Tibial nerve (tissue), 4 donors: ENCODE measurements at regions not wholly inside any gene's neighbourhood (a gene's known extent, or its start where the extent isn't known, plus 50 kb on each side); places are given as distances from the start of the nearest gene placed in this dataset.

ENCODE experiments used
- DNase-seq, 2 donors: peaks; one replicate each; pipeline ENCODE4 v3.0.0-alpha.2; 2019; ENCODE audit warnings: low spot score in 2 of 2
- H3K27ac ChIP-seq, 4 donors: fragments of 200-600 bp; sonication (generic) in 3 of 4; one replicate each; pipeline ENCODE4 v1.5.1; 2017 to 2019; ENCODE audit warnings: mild to moderate bottlenecking in 1 of 4
- H3K27me3 ChIP-seq, 2 donors: fragments of 200-600 bp; sonication (generic) in 1 of 2; one replicate each; pipeline versions ENCODE4 v1.5.1 to v1.6.0; 2017 to 2019
- H3K36me3 ChIP-seq, 3 donors: fragments of 200-600 bp; sonication (generic); one replicate each; pipeline ENCODE4 v1.5.1; 2018 to 2019
- H3K4me1 ChIP-seq, 4 donors: fragments of 200-600 bp; sonication (generic) in 3 of 4; one replicate each; pipeline ENCODE4 v1.5.1; 2017 to 2019
- H3K4me3 ChIP-seq, 4 donors: fragments of 200-600 bp; sonication (generic) in 3 of 4; one replicate each; pipeline ENCODE4 v1.5.1; 2017 to 2019; ENCODE audit warnings: mild to moderate bottlenecking in 1 of 4, moderate library complexity in 1 of 4
- H3K9me3 ChIP-seq, 4 donors: fragments of 200-600 bp; sonication (generic) in 3 of 4; one replicate each; pipeline ENCODE4 v1.5.1; 2017 to 2019
- EP300 ChIP-seq, 2 donors: sonication (generic); formaldehyde crosslinking; IDR thresholded peaks; one replicate each; pipeline ENCODE4 v1.6.1; 2017; ENCODE audit warnings: antibody characterized with exemption in 2 of 2, mild to moderate bottlenecking in 1 of 2
- POLR2A ChIP-seq, 2 donors: fragments of 450-650 bp; IDR thresholded peaks; one replicate each; pipeline ENCODE4 v1.6.1; 2017; ENCODE audit warnings: antibody characterized with exemption in 2 of 2, mild to moderate bottlenecking in 2 of 2, moderate library complexity in 2 of 2
- WGBS, 2 donors: methylation state at CpG; one replicate each; pipeline ENCODE4 v1.1.5; 2018; 5-methylcytosine and 5-hydroxymethylcytosine counted together
- TF ChIP-seq, protein P1 (sequence below), 5 experiments: fragments of 200-600 bp in 3 of 5; fragments of 450-650 bp in 2 of 5; sonication (generic) in 3 of 5; IDR thresholded peaks; one replicate each; pipeline ENCODE4 v1.5.1; 2016 to 2019; ENCODE audit warnings: antibody characterized with exemption in 5 of 5, mild to moderate bottlenecking in 3 of 5, moderate library complexity in 2 of 5

DNA sequence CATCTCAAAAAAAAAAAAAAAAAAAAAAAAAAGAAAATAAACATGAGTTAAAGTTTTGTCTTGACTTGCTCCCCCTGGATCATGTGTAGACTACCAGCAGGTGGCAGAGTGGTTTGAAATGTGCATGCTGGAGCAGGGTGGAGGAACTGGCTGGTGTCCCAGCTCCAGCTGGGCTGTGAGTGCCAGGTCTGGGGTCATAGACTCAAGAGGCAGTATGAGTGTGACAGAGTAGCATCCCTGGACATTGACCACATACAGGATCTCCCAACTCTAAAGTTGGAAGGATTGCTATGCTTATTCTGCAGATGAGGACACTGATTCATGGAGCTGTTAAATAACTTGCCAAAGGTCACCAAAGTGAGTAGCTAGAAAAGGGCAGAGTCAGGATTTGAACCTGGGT is 198.0 kb upstream of the MPHOSPH6 start:
- Histone ChIP-seq H3K9me3 (no peaks in the 10 kb centered on the region), H3K36me3 (no peaks in the 10 kb centered on the region), H3K27me3 (no peaks in the 10 kb centered on the region), H3K4me1 (no peaks in the 10 kb centered on the region), H3K4me3 (no peak overlapping the region), H3K27ac (no peak overlapping the region)
- no peak for DNase-seq
- TF ChIP-seq EP300 (IDR thresholded peaks at IDR 0.05) (no peak), POLR2A (IDR thresholded peaks at IDR 0.05) (no peak)
- TF ChIP-seq, protein P1, sequence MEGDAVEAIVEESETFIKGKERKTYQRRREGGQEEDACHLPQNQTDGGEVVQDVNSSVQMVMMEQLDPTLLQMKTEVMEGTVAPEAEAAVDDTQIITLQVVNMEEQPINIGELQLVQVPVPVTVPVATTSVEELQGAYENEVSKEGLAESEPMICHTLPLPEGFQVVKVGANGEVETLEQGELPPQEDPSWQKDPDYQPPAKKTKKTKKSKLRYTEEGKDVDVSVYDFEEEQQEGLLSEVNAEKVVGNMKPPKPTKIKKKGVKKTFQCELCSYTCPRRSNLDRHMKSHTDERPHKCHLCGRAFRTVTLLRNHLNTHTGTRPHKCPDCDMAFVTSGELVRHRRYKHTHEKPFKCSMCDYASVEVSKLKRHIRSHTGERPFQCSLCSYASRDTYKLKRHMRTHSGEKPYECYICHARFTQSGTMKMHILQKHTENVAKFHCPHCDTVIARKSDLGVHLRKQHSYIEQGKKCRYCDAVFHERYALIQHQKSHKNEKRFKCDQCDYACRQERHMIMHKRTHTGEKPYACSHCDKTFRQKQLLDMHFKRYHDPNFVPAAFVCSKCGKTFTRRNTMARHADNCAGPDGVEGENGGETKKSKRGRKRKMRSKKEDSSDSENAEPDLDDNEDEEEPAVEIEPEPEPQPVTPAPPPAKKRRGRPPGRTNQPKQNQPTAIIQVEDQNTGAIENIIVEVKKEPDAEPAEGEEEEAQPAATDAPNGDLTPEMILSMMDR (IDR thresholded peaks at IDR 0.05), result no peak

DNA sequence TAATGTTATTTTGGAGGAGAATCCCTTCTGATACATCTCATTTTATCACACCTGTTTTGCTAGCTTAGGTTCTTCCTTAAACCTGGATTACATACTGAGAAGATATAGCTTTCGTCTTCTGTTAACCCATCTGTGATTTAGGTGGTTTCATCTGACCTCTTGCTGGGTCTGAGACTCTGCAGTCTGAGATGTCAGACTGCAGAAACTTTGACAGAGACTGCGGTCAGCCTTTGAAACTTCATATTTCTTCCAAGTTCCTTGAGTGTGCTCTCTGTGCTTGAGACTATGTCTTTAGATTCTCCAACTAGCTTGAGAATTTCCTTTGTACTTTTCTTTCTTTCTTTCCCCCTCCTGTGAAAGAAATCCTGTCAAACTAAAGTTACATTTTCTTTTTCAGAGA is 196.4 kb upstream of the MPHOSPH6 start:
- no peak for DNase-seq
- Histone ChIP-seq H3K9me3 (no peaks in the 10 kb centered on the region), H3K36me3 (no peaks in the 10 kb centered on the region), H3K4me3 (no peak overlapping the region), H3K27ac (no peak overlapping the region), H3K27me3 (no peaks in the 10 kb centered on the region), H3K4me1 (no peaks in the 10 kb centered on the region)
- TF ChIP-seq POLR2A (IDR thresholded peaks at IDR 0.05) (no peak), EP300 (IDR thresholded peaks at IDR 0.05) (no peak)
- TF ChIP-seq, protein P1 (IDR thresholded peaks at IDR 0.05), result no peak
- 85 to 98% methylated on average over 2 of the region's 2 CpGs for WGBS, 2 donors

DNA sequence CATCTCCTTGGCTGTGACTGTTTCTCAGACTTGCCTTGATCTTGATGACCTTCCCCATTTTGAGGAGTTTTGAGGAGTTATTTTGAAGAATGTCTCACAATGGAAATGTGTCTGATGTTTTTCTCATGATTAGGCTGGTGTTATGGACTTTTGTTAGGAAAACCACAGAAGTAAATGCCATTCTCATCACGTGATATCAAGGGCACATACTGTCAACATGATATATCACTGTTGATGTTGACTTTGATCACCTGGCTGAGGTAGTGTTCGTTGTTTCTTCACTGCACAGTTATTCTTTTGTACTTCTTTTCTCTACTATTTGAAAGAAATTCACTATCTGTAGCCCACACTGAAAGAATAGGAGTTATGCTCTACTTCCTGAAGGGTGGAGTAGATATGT is 194.7 kb upstream of the MPHOSPH6 start:
- no peaks in the 10 kb centered on the region for H3K4me1 ChIP-seq
- WGBS, 2 donors, result 66% methylated on average over 2 of the region's 2 CpGs
- H3K27ac ChIP-seq, result no peak overlapping the region
- no peak overlapping the region for H3K4me3 ChIP-seq
- H3K27me3 ChIP-seq, result no peaks in the 10 kb centered on the region
- H3K9me3 ChIP-seq, result no peaks in the 10 kb centered on the region
- no peak for DNase-seq
- H3K36me3 ChIP-seq, result no peaks in the 10 kb centered on the region
- TF ChIP-seq, protein P1 (IDR thresholded peaks at IDR 0.05), result no peak
- no peak for TF ChIP-seq EP300 (IDR thresholded peaks at IDR 0.05)
- TF ChIP-seq POLR2A (IDR thresholded peaks at IDR 0.05), result no peak

DNA sequence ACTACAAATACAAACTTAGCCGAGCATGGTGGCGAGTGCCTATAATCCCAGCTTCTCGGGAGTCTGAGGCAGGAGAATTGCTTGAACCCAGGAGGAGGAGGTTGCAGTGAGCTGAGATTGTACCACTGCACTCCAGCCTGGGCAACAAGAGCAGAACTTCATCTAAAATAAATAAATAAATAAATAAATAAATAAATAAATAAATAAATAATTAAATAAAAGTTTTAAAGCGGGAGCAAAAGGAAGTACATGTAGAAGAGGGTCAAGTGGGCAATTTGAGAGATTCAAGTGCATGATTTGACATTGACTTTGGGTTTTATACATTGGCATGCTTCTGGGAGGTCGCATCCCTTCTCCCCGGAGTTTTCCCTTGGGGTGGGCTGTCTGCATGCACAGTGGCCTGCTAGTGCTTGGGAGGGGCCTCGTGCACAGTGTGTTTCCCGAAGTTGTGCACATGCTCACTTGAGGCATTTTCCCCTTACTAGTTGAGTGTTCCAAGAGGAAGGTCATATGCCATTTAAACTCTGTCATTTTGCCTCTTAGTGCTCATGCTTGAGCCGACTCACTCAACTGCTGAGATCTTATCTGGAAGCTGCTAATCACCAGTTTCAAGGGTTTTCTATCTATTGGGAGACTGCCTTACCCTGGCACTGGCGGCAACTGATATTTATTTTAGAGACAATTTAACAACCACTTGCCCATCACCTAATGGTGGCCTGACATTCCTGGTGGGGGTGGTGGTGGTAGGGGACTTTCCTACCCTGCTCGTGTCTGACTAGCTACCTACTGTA is 193.2 kb upstream of the MPHOSPH6 start:
- 71 to 82% methylated on average over 11 of the region's 11 CpGs for WGBS, 2 donors
- Histone ChIP-seq H3K9me3 (no peaks in the 10 kb centered on the region), H3K27me3 (no peaks in the 10 kb centered on the region), H3K4me1 (no peaks in the 10 kb centered on the region), H3K4me3 (no peak overlapping the region), H3K36me3 (no peaks in the 10 kb centered on the region), H3K27ac (no peak overlapping the region)
- DNase-seq, result no peak
- no peak for TF ChIP-seq POLR2A (IDR thresholded peaks at IDR 0.05)
- TF ChIP-seq, protein P1 (IDR thresholded peaks at IDR 0.05), result no peak
- no peak for TF ChIP-seq EP300 (IDR thresholded peaks at IDR 0.05)

DNA sequence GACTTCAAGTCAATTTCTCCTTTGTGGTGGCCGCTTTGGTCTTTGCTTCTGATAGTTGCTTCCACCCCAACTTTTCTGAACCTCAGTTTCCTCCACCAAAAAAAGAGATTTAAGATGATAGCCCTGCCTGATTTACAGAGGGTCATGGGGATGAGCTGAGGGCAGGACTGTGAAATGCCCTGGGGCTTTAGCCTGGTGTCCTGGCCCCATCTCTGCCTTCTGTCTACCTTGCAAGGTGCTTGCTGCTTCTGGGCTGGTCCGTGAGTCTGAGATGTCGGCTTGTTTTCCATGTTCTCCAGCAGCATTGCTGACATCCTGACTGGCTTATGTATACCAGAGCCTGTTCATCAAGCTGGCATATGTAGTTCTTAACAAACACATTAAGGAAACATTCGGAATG is 191.9 kb upstream of the MPHOSPH6 start:
- TF ChIP-seq EP300 (IDR thresholded peaks at IDR 0.05) (no peak), POLR2A (IDR thresholded peaks at IDR 0.05) (no peak)
- TF ChIP-seq, protein P1 (IDR thresholded peaks at IDR 0.05), result no peak
- Histone ChIP-seq H3K4me1 (no peaks in the 10 kb centered on the region), H3K36me3 (no peaks in the 10 kb centered on the region), H3K4me3 (no peak overlapping the region), H3K9me3 (no peaks in the 10 kb centered on the region), H3K27ac (no peak overlapping the region), H3K27me3 (no peaks in the 10 kb centered on the region)
- DNase-seq, result no peak
- WGBS, 2 donors, result 83 to 84% methylated on average over 4 of the region's 4 CpGs
